HepG2 (cell line): ENCODE measurements at regions not wholly inside any gene's neighbourhood (a gene's known extent, or its start where the extent isn't known, plus 50 kb on each side); places are given as distances from the start of the nearest gene placed in this dataset.

Experiments
- FOXJ3 ChIP-seq: sonication (generic); formaldehyde crosslinking; IDR thresholded peaks from 2 replicates; pipeline ENCODE4 v1.4.0; 2020; ENCODE audit warnings: missing genetic modification reagents, mild to moderate bottlenecking, borderline replicate concordance
- GRHL1 ChIP-seq: sonication (generic); formaldehyde crosslinking; conservative IDR thresholded peaks from 2 replicates; pipeline ENCODE4 v1.8.0; 2022; ENCODE audit warnings: missing genetic modification reagents
- HINFP ChIP-seq: sonication (generic); formaldehyde crosslinking; IDR thresholded peaks from 2 replicates; pipeline ENCODE4 v1.4.0; 2020; ENCODE audit warnings: low read depth, mild to moderate bottlenecking, missing genetic modification reagents
- IKZF1 ChIP-seq: fragments of 450-650 bp; IDR thresholded peaks from 2 replicates; pipeline ENCODE4 v1.7.1; 2016
- SAP130 ChIP-seq: IDR thresholded peaks from 2 replicates; pipeline ENCODE4 v1.6.1; 2016; ENCODE audit warnings: low read depth
- SP1 ChIP-seq, 2 experiments: fragments of 450-650 bp in 1 of 2; sonication (generic) in 1 of 2; formaldehyde crosslinking in 1 of 2; IDR thresholded peaks; 2 replicates each; pipeline versions ENCODE4 v1.4.0 to v1.6.1; 2016 to 2020; ENCODE audit warnings: missing genetic modification reagents in 1 of 2
- ZBTB21 ChIP-seq: sonication (generic); formaldehyde crosslinking; IDR thresholded peaks from 2 replicates; pipeline ENCODE4 v1.4.0; 2020; ENCODE audit warnings: missing genetic modification reagents
- ZNF180 ChIP-seq: sonication (generic); formaldehyde crosslinking; IDR thresholded peaks from 2 replicates; pipeline ENCODE4 v1.4.0; 2020; ENCODE audit warnings: low read depth, missing genetic modification reagents, borderline replicate concordance
- TF ChIP-seq, protein P1 (sequence below): sonication (generic); formaldehyde crosslinking; IDR thresholded peaks from 2 replicates; pipeline ENCODE4 v1.5.0; 2020; ENCODE audit warnings: mild to moderate bottlenecking, missing genetic modification reagents, borderline replicate concordance

- no peak for TF ChIP-seq HINFP (CRISPR knock-in tag)
- TF ChIP-seq ZNF180 (CRISPR knock-in tag), result no peak
- no peak for TF ChIP-seq SAP130 (CRISPR knock-in tag)
- TF ChIP-seq FOXJ3 (CRISPR knock-in tag), result no peak
- TF ChIP-seq GRHL1, result no peak
- TF ChIP-seq SP1 (IDR thresholded peaks at IDR 0.05), result no peak
- no peak for TF ChIP-seq SP1 (CRISPR knock-in tag; IDR thresholded peaks at IDR 0.05)
- TF ChIP-seq, protein P1, sequence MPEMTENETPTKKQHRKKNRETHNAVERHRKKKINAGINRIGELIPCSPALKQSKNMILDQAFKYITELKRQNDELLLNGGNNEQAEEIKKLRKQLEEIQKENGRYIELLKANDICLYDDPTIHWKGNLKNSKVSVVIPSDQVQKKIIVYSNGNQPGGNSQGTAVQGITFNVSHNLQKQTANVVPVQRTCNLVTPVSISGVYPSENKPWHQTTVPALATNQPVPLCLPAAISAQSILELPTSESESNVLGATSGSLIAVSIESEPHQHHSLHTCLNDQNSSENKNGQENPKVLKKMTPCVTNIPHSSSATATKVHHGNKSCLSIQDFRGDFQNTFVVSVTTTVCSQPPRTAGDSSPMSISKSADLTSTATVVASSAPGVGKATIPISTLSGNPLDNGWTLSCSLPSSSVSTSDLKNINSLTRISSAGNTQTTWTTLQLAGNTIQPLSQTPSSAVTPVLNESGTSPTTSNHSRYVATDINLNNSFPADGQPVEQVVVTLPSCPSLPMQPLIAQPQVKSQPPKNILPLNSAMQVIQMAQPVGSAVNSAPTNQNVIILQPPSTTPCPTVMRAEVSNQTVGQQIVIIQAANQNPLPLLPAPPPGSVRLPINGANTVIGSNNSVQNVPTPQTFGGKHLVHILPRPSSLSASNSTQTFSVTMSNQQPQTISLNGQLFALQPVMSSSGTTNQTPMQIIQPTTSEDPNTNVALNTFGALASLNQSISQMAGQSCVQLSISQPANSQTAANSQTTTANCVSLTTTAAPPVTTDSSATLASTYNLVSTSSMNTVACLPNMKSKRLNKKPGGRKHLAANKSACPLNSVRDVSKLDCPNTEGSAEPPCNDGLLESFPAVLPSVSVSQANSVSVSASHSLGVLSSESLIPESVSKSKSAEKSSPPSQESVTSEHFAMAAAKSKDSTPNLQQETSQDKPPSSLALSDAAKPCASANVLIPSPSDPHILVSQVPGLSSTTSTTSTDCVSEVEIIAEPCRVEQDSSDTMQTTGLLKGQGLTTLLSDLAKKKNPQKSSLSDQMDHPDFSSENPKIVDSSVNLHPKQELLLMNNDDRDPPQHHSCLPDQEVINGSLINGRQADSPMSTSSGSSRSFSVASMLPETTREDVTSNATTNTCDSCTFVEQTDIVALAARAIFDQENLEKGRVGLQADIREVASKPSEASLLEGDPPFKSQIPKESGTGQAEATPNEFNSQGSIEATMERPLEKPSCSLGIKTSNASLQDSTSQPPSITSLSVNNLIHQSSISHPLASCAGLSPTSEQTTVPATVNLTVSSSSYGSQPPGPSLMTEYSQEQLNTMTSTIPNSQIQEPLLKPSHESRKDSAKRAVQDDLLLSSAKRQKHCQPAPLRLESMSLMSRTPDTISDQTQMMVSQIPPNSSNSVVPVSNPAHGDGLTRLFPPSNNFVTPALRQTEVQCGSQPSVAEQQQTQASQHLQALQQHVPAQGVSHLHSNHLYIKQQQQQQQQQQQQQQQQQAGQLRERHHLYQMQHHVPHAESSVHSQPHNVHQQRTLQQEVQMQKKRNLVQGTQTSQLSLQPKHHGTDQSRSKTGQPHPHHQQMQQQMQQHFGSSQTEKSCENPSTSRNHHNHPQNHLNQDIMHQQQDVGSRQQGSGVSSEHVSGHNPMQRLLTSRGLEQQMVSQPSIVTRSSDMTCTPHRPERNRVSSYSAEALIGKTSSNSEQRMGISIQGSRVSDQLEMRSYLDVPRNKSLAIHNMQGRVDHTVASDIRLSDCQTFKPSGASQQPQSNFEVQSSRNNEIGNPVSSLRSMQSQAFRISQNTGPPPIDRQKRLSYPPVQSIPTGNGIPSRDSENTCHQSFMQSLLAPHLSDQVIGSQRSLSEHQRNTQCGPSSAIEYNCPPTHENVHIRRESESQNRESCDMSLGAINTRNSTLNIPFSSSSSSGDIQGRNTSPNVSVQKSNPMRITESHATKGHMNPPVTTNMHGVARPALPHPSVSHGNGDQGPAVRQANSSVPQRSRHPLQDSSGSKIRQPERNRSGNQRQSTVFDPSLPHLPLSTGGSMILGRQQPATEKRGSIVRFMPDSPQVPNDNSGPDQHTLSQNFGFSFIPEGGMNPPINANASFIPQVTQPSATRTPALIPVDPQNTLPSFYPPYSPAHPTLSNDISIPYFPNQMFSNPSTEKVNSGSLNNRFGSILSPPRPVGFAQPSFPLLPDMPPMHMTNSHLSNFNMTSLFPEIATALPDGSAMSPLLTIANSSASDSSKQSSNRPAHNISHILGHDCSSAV (CRISPR knock-in tag), result no peak
- TF ChIP-seq IKZF1, result no peak
- no peak for TF ChIP-seq ZBTB21 (CRISPR knock-in tag)
These were observed 307.4 kb downstream of the NPHP4 start (continued) for GRCh38 chr1:5684791-5685190.
